GM12891 (cell line): ENCODE measurements at regions not wholly inside any gene's neighbourhood (a gene's known extent, or its start where the extent isn't known, plus 50 kb on each side); places are given as distances from the start of the nearest gene placed in this dataset.

Source experiments
- POLR2A ChIP-seq: IDR thresholded peaks from 2 replicates; pipeline ENCODE4 v1.6.1; 2011; ENCODE audit warnings: low read depth, low read length, control low read depth
- POLR2AphosphoS5 ChIP-seq: IDR thresholded peaks from 2 replicates; pipeline ENCODE4 v1.6.1; 2011; ENCODE audit warnings: low read depth, low read length, control low read depth
- POU2F2 ChIP-seq: IDR thresholded peaks from 2 replicates; pipeline ENCODE4 v1.6.1; 2011; ENCODE audit warnings: low read depth, mild to moderate bottlenecking, control low read depth, low read length, moderate library complexity
- SPI1 ChIP-seq: IDR thresholded peaks from 2 replicates; pipeline ENCODE4 v1.6.1; 2011; ENCODE audit warnings: low read depth, low read length, control low read depth
- TAF1 ChIP-seq: IDR thresholded peaks from 2 replicates; pipeline ENCODE4 v1.6.1; 2011; ENCODE audit warnings: low read depth, low read length, control low read depth

GRCh38 chr14:71553779-71554178, 378.4 kb upstream of the RGS6 start:
- no peak for TF ChIP-seq TAF1
- TF ChIP-seq POLR2AphosphoS5, result no peak
- TF ChIP-seq POLR2A, result no peak
- no peak for TF ChIP-seq SPI1
- no peak for TF ChIP-seq POU2F2
